ENCODE measurements at regions not wholly inside any gene's neighbourhood (a gene's known extent, or its start where the extent isn't known, plus 50 kb on each side); places are given as distances from the start of the nearest gene placed in this dataset.

DNA sequence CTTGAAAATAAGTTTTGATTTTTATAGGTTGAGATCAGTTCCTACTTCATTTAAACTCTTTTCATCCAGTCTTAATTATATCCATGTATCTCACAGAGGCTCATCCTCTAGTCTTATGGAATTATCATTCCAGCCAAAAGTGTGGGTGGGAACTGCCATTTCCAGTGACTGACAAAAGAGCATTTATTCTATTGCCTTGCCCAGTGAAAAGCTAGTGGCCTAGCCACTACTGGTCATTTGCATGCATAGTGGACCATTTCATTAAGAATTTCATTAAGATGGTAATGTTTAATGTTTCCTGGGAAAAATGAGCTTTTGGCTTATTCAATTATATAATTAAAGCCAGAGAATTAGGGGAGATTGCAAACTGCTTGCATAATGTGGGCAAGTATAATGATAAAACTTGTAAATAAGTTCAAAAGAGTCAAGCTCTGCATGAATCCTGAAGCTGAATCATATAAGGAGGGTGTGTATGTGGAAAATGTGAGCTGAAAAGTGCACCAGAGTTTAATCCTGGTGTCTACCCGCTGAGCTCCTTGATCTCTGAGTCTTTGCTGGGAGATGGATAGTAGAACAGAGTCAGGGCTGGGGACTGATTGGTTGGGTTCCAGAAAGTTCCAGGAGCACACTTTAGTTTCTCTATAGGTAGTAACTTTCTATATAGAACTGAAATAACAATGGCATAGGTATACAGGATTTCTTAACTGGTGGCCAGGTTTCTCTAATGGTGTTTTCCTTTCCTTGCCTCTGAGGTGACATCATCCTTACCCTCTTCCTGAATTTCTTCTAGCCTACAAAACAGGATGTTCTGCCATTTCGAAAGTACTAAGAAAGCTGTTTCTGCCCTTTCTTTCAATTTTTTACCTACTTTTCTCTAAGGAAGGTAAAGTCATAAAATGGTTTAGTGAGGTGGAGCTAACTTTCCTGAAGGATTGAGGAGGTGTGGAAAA is 78.5 kb downstream of the KIF4B start:
- H3K4me3 ChIP-seq (ENCODE audit: low read depth, low read length), result no peak overlapping the region
- DNase-seq (ENCODE audit: low read depth), result no peak
- TF ChIP-seq CTCF (IDR thresholded peaks at IDR 0.05; ENCODE audit: control insufficient read depth, extremely low read depth, insufficient read depth), result no peak

GRCh38 chr5:155094455-155094854 is 80.9 kb downstream of the KIF4B start:
- no peak for TF ChIP-seq CTCF (IDR thresholded peaks at IDR 0.05; ENCODE audit: control insufficient read depth, extremely low read depth, insufficient read depth)
- no peak overlapping the region for H3K4me3 ChIP-seq (ENCODE audit: low read depth, low read length)
- DNase-seq (ENCODE audit: low read depth), result no peak

- H3K4me3 ChIP-seq (ENCODE audit: low read depth, low read length), result no peak overlapping the region
- no peak for TF ChIP-seq CTCF (IDR thresholded peaks at IDR 0.05; ENCODE audit: control insufficient read depth, extremely low read depth, insufficient read depth)
Observed at GRCh38 chr5:155097995-155098394, 84.4 kb downstream of the KIF4B start.

GRCh38 chr5:155098433-155098832 is 84.9 kb downstream of the KIF4B start:
- no peak for DNase-seq (ENCODE audit: low read depth)
- no peak for TF ChIP-seq CTCF (IDR thresholded peaks at IDR 0.05; ENCODE audit: control insufficient read depth, extremely low read depth, insufficient read depth)
- H3K4me3 ChIP-seq (ENCODE audit: low read depth, low read length), result no peak overlapping the region

More at GRCh38 chr5:155097995-155098394, 84.4 kb downstream of the KIF4B start:
- no peak for DNase-seq (ENCODE audit: low read depth)

- no peak for DNase-seq (ENCODE audit: low read depth)
- H3K4me3 ChIP-seq (ENCODE audit: low read depth, low read length), result no peak overlapping the region
- no peak for TF ChIP-seq CTCF (IDR thresholded peaks at IDR 0.05; ENCODE audit: control insufficient read depth, extremely low read depth, insufficient read depth)
Observed at GRCh38 chr5:155101697-155102096, 88.1 kb downstream of the KIF4B start.

GRCh38 chr5:155103146-155103545 is 89.6 kb downstream of the KIF4B start:
- no peak for TF ChIP-seq CTCF (IDR thresholded peaks at IDR 0.05; ENCODE audit: control insufficient read depth, extremely low read depth, insufficient read depth)
- DNase-seq (ENCODE audit: low read depth), result no peak
- H3K4me3 ChIP-seq (ENCODE audit: low read depth, low read length), result no peak overlapping the region

Measured in LNCaP clone FGC (cell line).